SK-N-SH (cell line): ENCODE measurements at regions not wholly inside any gene's neighbourhood (a gene's known extent, or its start where the extent isn't known, plus 50 kb on each side); places are given as distances from the start of the nearest gene placed in this dataset.

Source experiments
- CTCF ChIA-PET: fragments of 300-600, 350-600 bp; formaldehyde crosslinking; extraction: SDS; loops from one replicate; lab custom pipeline; 2021; lab: Yijun Ruan, JAX
- POLR2A ChIA-PET: fragments of 350-600 bp; sonication (Branson Sonifier 250); formaldehyde crosslinking; extraction: SDS; loops from one replicate; lab custom pipeline; 2020; ENCODE audit warnings: antibody characterized with exemption, inconsistent platforms; lab: Yijun Ruan, JAX
- DNase-seq: peaks from one replicate; pipeline ENCODE4 v3.0.0; 2012
- H2AFZ ChIP-seq: fragments of 200-600 bp; sonication (generic); 2 replicates; pipeline ENCODE4 v1.8.1; 2016; ENCODE audit warnings: antibody characterized with exemption, mild to moderate bottlenecking, low read depth
- H3F3A ChIP-seq: fragments of 200-600 bp; sonication (generic); replicated peaks from 2 replicates; pipeline ENCODE3; 2016; ENCODE audit warnings: antibody characterized with exemption, mild to moderate bottlenecking; ENCODE audit not compliant: insufficient read depth
- H3K27ac ChIP-seq, 2 experiments: fragments of 200-500 bp in 1 of 2; fragments of 200-600 bp in 1 of 2; sonication (Bioruptor generic) in 1 of 2; sonication (generic), shearing (Covaris generic) in 1 of 2; 2 replicates each; pipeline versions ENCODE4 v1.5.1 to v1.6.1; 2014 to 2016; ENCODE audit warnings: low read depth in 2 of 2, inconsistent platforms in 1 of 2, low read length in 1 of 2, mild to moderate bottlenecking in 1 of 2, mixed read lengths in 1 of 2
- H3K27me3 ChIP-seq: fragments of 200-600 bp; sonication (generic), shearing (Covaris generic); 2 replicates; pipeline ENCODE4 v1.6.1; 2016; ENCODE audit warnings: mixed run types; ENCODE audit not compliant: insufficient read depth
- H3K36me3 ChIP-seq, 2 experiments: fragments of 200-500 bp in 1 of 2; fragments of 200-600 bp in 1 of 2; sonication (Bioruptor generic) in 1 of 2; sonication (generic) in 1 of 2; replicated peaks in 1 of 2; 2 replicates each; pipeline versions ENCODE3 to v1.5.1; 2014 to 2016; ENCODE audit warnings: low read length in 1 of 2, mild to moderate bottlenecking in 1 of 2; ENCODE audit not compliant: insufficient read depth in 2 of 2, control insufficient read depth in 1 of 2
- H3K4me1 ChIP-seq, 2 experiments: fragments of 200-500 bp in 1 of 2; fragments of 200-600 bp in 1 of 2; sonication (Bioruptor generic) in 1 of 2; sonication (generic), shearing (Covaris generic) in 1 of 2; 2 replicates each; pipeline versions ENCODE4 v1.5.1 to v1.6.1; 2014 to 2016; ENCODE audit warnings: low read depth in 1 of 2, low read length in 1 of 2, mixed run types in 1 of 2; ENCODE audit not compliant: insufficient read depth in 2 of 2, control insufficient read depth in 1 of 2
- H3K4me2 ChIP-seq: fragments of 200-600 bp; sonication (generic), shearing (Covaris generic); 2 replicates; pipeline ENCODE4 v1.6.1; 2017; ENCODE audit warnings: mixed run types
- H3K4me3 ChIP-seq, 2 experiments: fragments of 200-500 bp in 1 of 2; fragments of 200-600 bp in 1 of 2; sonication (Bioruptor generic) in 1 of 2; sonication (generic), shearing (Covaris generic) in 1 of 2; 2 replicates each; pipeline versions ENCODE4 v1.5.1 to v1.8.1; 2014 to 2016; ENCODE audit warnings: low read depth in 2 of 2, inconsistent platforms in 1 of 2, low read length in 1 of 2, mild to moderate bottlenecking in 1 of 2, mixed read lengths in 1 of 2, moderate library complexity in 1 of 2
- H3K79me2 ChIP-seq: fragments of 200-600 bp; sonication (generic); 2 replicates; pipeline ENCODE4 v1.8.1; 2017; ENCODE audit warnings: mild to moderate bottlenecking; ENCODE audit not compliant: insufficient read depth
- H3K9ac ChIP-seq: fragments of 200-600 bp; sonication (generic); 2 replicates; pipeline ENCODE4 v1.6.1; 2017; ENCODE audit warnings: mixed run types
- H3K9me2 ChIP-seq: fragments of 200-600 bp; sonication (generic); 2 replicates; pipeline ENCODE4 v1.6.1; 2017; ENCODE audit warnings: mixed run types
- H3K9me3 ChIP-seq: fragments of 200-600 bp; sonication (generic); 2 replicates; pipeline ENCODE4 v1.6.1; 2017; ENCODE audit warnings: mixed run types, mild to moderate bottlenecking, moderate library complexity
- H4K20me1 ChIP-seq: fragments of 200-600 bp; sonication (generic); 2 replicates; pipeline ENCODE4 v1.6.1; 2017; ENCODE audit warnings: mild to moderate bottlenecking, mixed run types; ENCODE audit not compliant: insufficient read depth
- CHD2 ChIP-seq: fragments of 150-350 bp; IDR thresholded peaks from 2 replicates; pipeline ENCODE4 v1.6.1; 2018; ENCODE audit warnings: low read length; ENCODE audit not compliant: partially characterized antibody
- ELF1 ChIP-seq: IDR thresholded peaks from 2 replicates; pipeline ENCODE4 v1.4.0; 2012
- EP300 ChIP-seq, 2 experiments: IDR thresholded peaks; 2 replicates each; pipeline versions ENCODE4 v1.4.0 to v1.6.1; 2012; ENCODE audit warnings: borderline replicate concordance in 1 of 2, low read depth in 1 of 2, low read length in 1 of 2
- EZH2phosphoT487 ChIP-seq: fragments of 200-600 bp; sonication (generic); IDR thresholded peaks from 2 replicates; pipeline ENCODE4 v1.6.1; 2017; ENCODE audit warnings: low read depth, mixed run types, mild to moderate bottlenecking, antibody characterized with exemption, moderate library complexity, borderline replicate concordance
- FOXJ3 ChIP-seq: sonication (generic); formaldehyde crosslinking; IDR thresholded peaks from 2 replicates; pipeline ENCODE4 v1.5.1; 2020; ENCODE audit warnings: mild to moderate bottlenecking, missing genetic modification reagents
- FOXM1 ChIP-seq: IDR thresholded peaks from 2 replicates; pipeline ENCODE4 v1.4.0; 2012; ENCODE audit warnings: low read depth, mild to moderate bottlenecking
- GABPA ChIP-seq: IDR thresholded peaks from 2 replicates; pipeline ENCODE4 v1.4.0; 2012; ENCODE audit warnings: low read depth, mild to moderate bottlenecking
- JUND ChIP-seq: IDR thresholded peaks from 2 replicates; pipeline ENCODE4 v1.4.0; 2012
- MEF2A ChIP-seq: IDR thresholded peaks from 2 replicates; pipeline ENCODE4 v1.4.0; 2012; ENCODE audit warnings: low read depth, borderline replicate concordance
- NFIC ChIP-seq: IDR thresholded peaks from 2 replicates; pipeline ENCODE4 v1.4.0; 2012; ENCODE audit warnings: borderline replicate concordance
- NRF1 ChIP-seq: IDR thresholded peaks from 2 replicates; pipeline ENCODE4 v1.6.1; 2012; ENCODE audit warnings: low read depth, mild to moderate bottlenecking, low read length
- RAD21 ChIP-seq: IDR thresholded peaks from 2 replicates; pipeline ENCODE4 v1.6.1; 2012; ENCODE audit warnings: mild to moderate bottlenecking, low read length
- RCOR1 ChIP-seq: fragments of 150-350 bp; IDR thresholded peaks from 2 replicates; pipeline ENCODE4 v1.6.1; 2017; ENCODE audit warnings: antibody characterized with exemption, low read length
- RFX5 ChIP-seq: IDR thresholded peaks from 2 replicates; pipeline ENCODE4 v1.6.1; 2012; ENCODE audit warnings: mild to moderate bottlenecking, improper control_type of control experiment, low read length
- USF1 ChIP-seq: IDR thresholded peaks from 2 replicates; pipeline ENCODE4 v1.4.0; 2012; ENCODE audit warnings: low read depth, borderline replicate concordance
- YY1 ChIP-seq: IDR thresholded peaks from 2 replicates; pipeline ENCODE4 v1.4.0; 2012; ENCODE audit warnings: low read depth, mild to moderate bottlenecking
- WGBS: methylation state at CpG from one replicate; pipeline ENCODE4 v1.1.6; 2017; ENCODE audit warnings: low lambda C conversion rate; 5-methylcytosine and 5-hydroxymethylcytosine counted together
- TF ChIP-seq, protein P1 (sequence below): fragments of 200-600 bp; sonication (generic); IDR thresholded peaks from 2 replicates; pipeline ENCODE4 v1.6.1; 2017; ENCODE audit warnings: antibody characterized with exemption, mild to moderate bottlenecking, moderate library complexity
- TF ChIP-seq, protein P2 (sequence below): IDR thresholded peaks from 2 replicates; pipeline ENCODE4 v1.6.1; 2012; ENCODE audit warnings: mild to moderate bottlenecking, low read depth, low read length, moderate library complexity

DNA sequence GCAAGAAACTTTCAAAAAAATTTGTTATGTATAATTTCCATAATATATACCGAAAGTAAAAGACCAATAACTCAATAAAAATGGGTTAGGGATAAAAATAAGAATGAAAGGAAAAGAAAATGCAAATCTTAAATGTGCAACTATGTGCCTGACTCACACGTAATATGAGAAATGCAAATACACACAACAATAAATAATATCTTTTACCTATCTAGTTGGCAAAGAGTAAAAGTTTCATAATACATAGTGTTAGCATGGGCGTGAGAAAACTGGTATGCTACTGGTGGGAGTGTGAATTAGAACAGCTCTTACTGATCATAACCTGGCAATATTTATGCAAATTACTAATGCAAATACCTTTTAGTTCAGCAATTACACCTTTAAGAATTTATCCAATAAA is 438.5 kb upstream of the CITED2 start:
- H3K36me3 ChIP-seq: no peaks in the 10 kb centered on the region
- H3K27me3 ChIP-seq: no peaks in the 10 kb centered on the region
- no peak overlapping the region for H3K9ac ChIP-seq
- 78% methylated on average over 3 of the region's 3 CpGs for WGBS
- no peak overlapping the region for H3K4me3 ChIP-seq
- H3F3A ChIP-seq: no peaks in the 10 kb centered on the region
- H3K9me2 ChIP-seq: no peaks in the 10 kb centered on the region
- DNase-seq: no peak
- TF ChIP-seq RFX5 (no peak), RAD21 (no peak), FOXM1 (no peak), CHD2 (no peak), USF1 (no peak), GABPA (no peak), EP300 (IDR thresholded peaks at IDR 0.05; ENCODE audit: borderline replicate concordance in 1 of 2, low read depth in 1 of 2, low read length in 1 of 2) (no peak), ELF1 (no peak), YY1 (no peak), FOXJ3 (CRISPR knock-in tag) (no peak), EZH2phosphoT487 (no peak), RCOR1 (no peak), MEF2A (no peak), JUND (no peak), NFIC (no peak), NRF1 (no peak)
- TF ChIP-seq, protein P1, sequence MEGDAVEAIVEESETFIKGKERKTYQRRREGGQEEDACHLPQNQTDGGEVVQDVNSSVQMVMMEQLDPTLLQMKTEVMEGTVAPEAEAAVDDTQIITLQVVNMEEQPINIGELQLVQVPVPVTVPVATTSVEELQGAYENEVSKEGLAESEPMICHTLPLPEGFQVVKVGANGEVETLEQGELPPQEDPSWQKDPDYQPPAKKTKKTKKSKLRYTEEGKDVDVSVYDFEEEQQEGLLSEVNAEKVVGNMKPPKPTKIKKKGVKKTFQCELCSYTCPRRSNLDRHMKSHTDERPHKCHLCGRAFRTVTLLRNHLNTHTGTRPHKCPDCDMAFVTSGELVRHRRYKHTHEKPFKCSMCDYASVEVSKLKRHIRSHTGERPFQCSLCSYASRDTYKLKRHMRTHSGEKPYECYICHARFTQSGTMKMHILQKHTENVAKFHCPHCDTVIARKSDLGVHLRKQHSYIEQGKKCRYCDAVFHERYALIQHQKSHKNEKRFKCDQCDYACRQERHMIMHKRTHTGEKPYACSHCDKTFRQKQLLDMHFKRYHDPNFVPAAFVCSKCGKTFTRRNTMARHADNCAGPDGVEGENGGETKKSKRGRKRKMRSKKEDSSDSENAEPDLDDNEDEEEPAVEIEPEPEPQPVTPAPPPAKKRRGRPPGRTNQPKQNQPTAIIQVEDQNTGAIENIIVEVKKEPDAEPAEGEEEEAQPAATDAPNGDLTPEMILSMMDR: no peak
- CTCF ChIA-PET: no interaction called here
- no peaks in the 10 kb centered on the region for H3K4me1 ChIP-seq
- no peak overlapping the region for H2AFZ ChIP-seq
- no peaks in the 10 kb centered on the region for H4K20me1 ChIP-seq
- POLR2A ChIA-PET: no interaction called here
- H3K4me2 ChIP-seq: no peak overlapping the region
- no peak overlapping the region for H3K27ac ChIP-seq
- H3K9me3 ChIP-seq: no peaks in the 10 kb centered on the region
- H3K79me2 ChIP-seq: no peaks in the 10 kb centered on the region

DNA sequence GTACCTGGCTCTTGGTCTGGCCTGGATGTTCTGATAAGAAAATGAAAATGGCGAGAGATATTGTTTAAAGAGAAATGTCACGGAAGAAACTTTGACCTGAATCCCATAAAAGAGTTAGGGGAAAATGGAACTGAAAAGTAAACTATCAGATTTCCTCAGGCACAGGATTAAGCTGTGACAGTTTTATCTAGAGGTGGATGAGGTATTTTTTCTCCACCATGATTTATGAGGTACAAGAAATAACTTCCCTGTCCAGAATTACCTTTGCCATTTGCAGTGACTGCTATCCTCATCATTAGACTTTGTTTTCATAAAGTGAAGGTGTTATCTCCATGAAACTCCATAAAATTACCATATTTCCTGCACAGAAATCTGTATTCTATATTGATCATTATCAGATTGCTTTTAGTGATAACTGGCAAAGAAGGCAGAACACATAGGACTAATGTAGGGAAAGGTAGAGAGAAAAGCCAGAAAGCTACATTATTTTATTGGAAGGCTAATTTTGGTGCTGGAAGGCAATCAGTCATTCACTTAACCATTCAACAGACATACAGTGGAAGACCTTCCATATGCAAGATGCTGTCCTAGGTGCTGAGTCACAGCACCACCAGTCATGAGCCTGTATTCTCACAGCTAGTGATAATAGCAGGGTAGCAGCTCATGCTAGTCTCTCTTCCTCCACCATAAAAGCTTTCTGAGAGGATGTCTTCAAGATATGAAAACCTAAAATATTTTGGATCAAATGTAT is 427.3 kb upstream of the CITED2 start:
- H3K79me2 ChIP-seq: no peaks in the 10 kb centered on the region
- no peaks in the 10 kb centered on the region for H3K27me3 ChIP-seq
- no peaks in the 10 kb centered on the region for H3F3A ChIP-seq
- no peaks in the 10 kb centered on the region for H3K9me2 ChIP-seq
- H3K4me2 ChIP-seq: no peak overlapping the region
- no peaks in the 10 kb centered on the region for H3K4me1 ChIP-seq
- POLR2A ChIA-PET: no interaction called here
- CTCF ChIA-PET: interaction anchor here (0.5 to 0.6 kb wide), 2 partner anchors 14 to 100 kb away, joined by 3 to 4 read pairs; no protein-coding TSS in a partner anchor
- H3K27ac ChIP-seq: no peak overlapping the region
- no peak for DNase-seq
- H3K9me3 ChIP-seq: no peaks in the 10 kb centered on the region
- TF ChIP-seq ELF1: no peak
- TF ChIP-seq, protein P2, sequence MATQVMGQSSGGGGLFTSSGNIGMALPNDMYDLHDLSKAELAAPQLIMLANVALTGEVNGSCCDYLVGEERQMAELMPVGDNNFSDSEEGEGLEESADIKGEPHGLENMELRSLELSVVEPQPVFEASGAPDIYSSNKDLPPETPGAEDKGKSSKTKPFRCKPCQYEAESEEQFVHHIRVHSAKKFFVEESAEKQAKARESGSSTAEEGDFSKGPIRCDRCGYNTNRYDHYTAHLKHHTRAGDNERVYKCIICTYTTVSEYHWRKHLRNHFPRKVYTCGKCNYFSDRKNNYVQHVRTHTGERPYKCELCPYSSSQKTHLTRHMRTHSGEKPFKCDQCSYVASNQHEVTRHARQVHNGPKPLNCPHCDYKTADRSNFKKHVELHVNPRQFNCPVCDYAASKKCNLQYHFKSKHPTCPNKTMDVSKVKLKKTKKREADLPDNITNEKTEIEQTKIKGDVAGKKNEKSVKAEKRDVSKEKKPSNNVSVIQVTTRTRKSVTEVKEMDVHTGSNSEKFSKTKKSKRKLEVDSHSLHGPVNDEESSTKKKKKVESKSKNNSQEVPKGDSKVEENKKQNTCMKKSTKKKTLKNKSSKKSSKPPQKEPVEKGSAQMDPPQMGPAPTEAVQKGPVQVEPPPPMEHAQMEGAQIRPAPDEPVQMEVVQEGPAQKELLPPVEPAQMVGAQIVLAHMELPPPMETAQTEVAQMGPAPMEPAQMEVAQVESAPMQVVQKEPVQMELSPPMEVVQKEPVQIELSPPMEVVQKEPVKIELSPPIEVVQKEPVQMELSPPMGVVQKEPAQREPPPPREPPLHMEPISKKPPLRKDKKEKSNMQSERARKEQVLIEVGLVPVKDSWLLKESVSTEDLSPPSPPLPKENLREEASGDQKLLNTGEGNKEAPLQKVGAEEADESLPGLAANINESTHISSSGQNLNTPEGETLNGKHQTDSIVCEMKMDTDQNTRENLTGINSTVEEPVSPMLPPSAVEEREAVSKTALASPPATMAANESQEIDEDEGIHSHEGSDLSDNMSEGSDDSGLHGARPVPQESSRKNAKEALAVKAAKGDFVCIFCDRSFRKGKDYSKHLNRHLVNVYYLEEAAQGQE: peak; percentile 94
- H3K36me3 ChIP-seq: no peaks in the 10 kb centered on the region
- no peak overlapping the region for H3K9ac ChIP-seq
- no peak overlapping the region for H2AFZ ChIP-seq
- 77% methylated on average over 2 of the region's 2 CpGs for WGBS
- H4K20me1 ChIP-seq: no peaks in the 10 kb centered on the region
- no peak overlapping the region for H3K4me3 ChIP-seq
